ENCODE measurements at regions not wholly inside any gene's neighbourhood (a gene's known extent, or its start where the extent isn't known, plus 50 kb on each side); places are given as distances from the start of the nearest gene placed in this dataset.

GRCh38 chr3:66719796-66720356, 219.1 kb upstream of the LRIG1 start:
- intact Hi-C loops (cut with DNase I), result no loop called here
- Histone ChIP-seq H3K4me1 (peaks cover 0 to 5% (median 0%) of the 10 kb centered on the region in 3 donors), H3K9me3 (no peaks in the 10 kb centered on the region), H3K4me3 (no peak overlapping the region), H3K27me3 (no peaks in the 10 kb centered on the region), H3K27ac (no peak overlapping the region), H3K36me3 (no peaks in the 10 kb centered on the region)
- DNase-seq, result no peak
- 84 to 89% methylated on average over 5 to 6 of the region's 6 CpGs for WGBS, 2 donors
- no peak for TF ChIP-seq POLR2A (IDR thresholded peaks at IDR 0.05)
- no peak for TF ChIP-seq CTCF (IDR thresholded peaks at IDR 0.05)

- Histone ChIP-seq H3K27ac (no peak overlapping the region), H3K9me3 (no peaks in the 10 kb centered on the region), H3K4me1 (peaks cover 0 to 5% (median 0%) of the 10 kb centered on the region in 3 donors), H3K36me3 (no peaks in the 10 kb centered on the region), H3K4me3 (no peak overlapping the region), H3K27me3 (no peaks in the 10 kb centered on the region)
- TF ChIP-seq POLR2A (IDR thresholded peaks at IDR 0.05) (no peak), CTCF (IDR thresholded peaks at IDR 0.05) (no peak)
- intact Hi-C loops (cut with DNase I), result no loop called here
- DNase-seq, result no peak
- 52 to 56% methylated on average over 4 of the region's 4 CpGs for WGBS, 2 donors
Measured at GRCh38 chr3:66720508-66720907, 219.7 kb upstream of the LRIG1 start.

- Histone ChIP-seq H3K27me3 (no peaks in the 10 kb centered on the region), H3K4me3 (no peak overlapping the region), H3K4me1 (peaks cover 0 to 5% (median 0%) of the 10 kb centered on the region in 3 donors), H3K9me3 (no peaks in the 10 kb centered on the region), H3K36me3 (no peaks in the 10 kb centered on the region), H3K27ac (peak overlapping the region in 2 of 4 donors; percentile 8 to 36)
- DNase-seq, result no peak
- TF ChIP-seq POLR2A (IDR thresholded peaks at IDR 0.05) (no peak), CTCF (IDR thresholded peaks at IDR 0.05) (no peak)
- intact Hi-C loops (cut with DNase I), result no loop called here
- WGBS, 2 donors, result 60 to 88% methylated on average over 1 to 2 of the region's 2 CpGs
Measured at GRCh38 chr3:66722675-66723074, 221.9 kb upstream of the LRIG1 start.

GRCh38 chr3:66723231-66723630, 222.4 kb upstream of the LRIG1 start:
- no peaks in the 10 kb centered on the region for H3K9me3 ChIP-seq
- no peak for DNase-seq
- peak overlapping the region in 1 of 4 donors; percentile 36 for H3K27ac ChIP-seq
- H3K4me3 ChIP-seq, result no peak overlapping the region
- H3K27me3 ChIP-seq, result no peaks in the 10 kb centered on the region
- peaks cover 0 to 5% (median 0%) of the 10 kb centered on the region in 3 donors for H3K4me1 ChIP-seq
- intact Hi-C loops (cut with DNase I), result no loop called here
- no peak for TF ChIP-seq POLR2A (IDR thresholded peaks at IDR 0.05)
- no peak for TF ChIP-seq CTCF (IDR thresholded peaks at IDR 0.05)
- H3K36me3 ChIP-seq, result no peaks in the 10 kb centered on the region

GRCh38 chr3:66729687-66730393, 229.0 kb upstream of the LRIG1 start:
- Histone ChIP-seq H3K27me3 (no peaks in the 10 kb centered on the region), H3K9me3 (no peaks in the 10 kb centered on the region), H3K36me3 (no peaks in the 10 kb centered on the region), H3K4me3 (no peak overlapping the region), H3K27ac (no peak overlapping the region), H3K4me1 (no peaks in the 10 kb centered on the region)
- DNase-seq, result no peak
- WGBS, 2 donors, result 65 to 66% methylated on average over 2 of the region's 2 CpGs
- intact Hi-C loops (cut with DNase I), result no loop called here
- TF ChIP-seq POLR2A (IDR thresholded peaks at IDR 0.05) (no peak), CTCF (IDR thresholded peaks at IDR 0.05) (no peak)
